HepG2 (cell line): ENCODE measurements at regions not wholly inside any gene's neighbourhood (a gene's known extent, or its start where the extent isn't known, plus 50 kb on each side); places are given as distances from the start of the nearest gene placed in this dataset.

Source experiments
- ATAC-seq: fragments of 200-7000 bp; cut with Tn5 transposase; 3 replicates; pipeline ENCODE4 v1.9.1; 2020; ENCODE audit warnings: mild to moderate bottlenecking, moderate library complexity
- BruUV-seq: library from RNA; stranded (reverse); fragments of 400-500 nt; replicated peaks from 2 replicates; lab custom pipeline; 2021; lab: Mats Ljungman, UMichigan
- CTCF ChIA-PET: fragments of 300-600 bp; formaldehyde crosslinking; extraction: SDS; loops from one replicate; lab custom pipeline; 2021; ENCODE audit warnings: low total read pairs, inconsistent platforms, low intra/inter-chr PET ratio; lab: Yijun Ruan, JAX
- POLR2A ChIA-PET: fragments of 350-600 bp; sonication (Branson Sonifier 250); formaldehyde crosslinking; loops from one replicate; lab custom pipeline; 2020; ENCODE audit warnings: antibody characterized with exemption, inconsistent platforms; lab: Yijun Ruan, JAX
- DNase-seq: peaks from one replicate; pipeline ENCODE4 v3.0.0-alpha.2; 2015; ENCODE audit warnings: low spot score
- FAIRE-seq: peaks from 3 replicates; lab custom pipeline; 2011; peaks lifted over from hg19 to GRCh38; lab: Jason Lieb, UNC
- H2AFZ ChIP-seq: one replicate; pipeline ENCODE4 v1.6.1; 2011; ENCODE audit warnings: low read length, inconsistent platforms
- H3K27ac ChIP-seq: fragments of 300-600 bp; 3 replicates; pipeline ENCODE4 v1.8.0; 2011; ENCODE audit warnings: mixed run types, mild to moderate bottlenecking, mixed read lengths, low read length, inconsistent platforms; ENCODE audit not compliant: insufficient read depth; ENCODE audit errors: extremely low read length
- H3K27me3 ChIP-seq, 2 experiments: fragments of 200-600 bp in 1 of 2; 2 replicates in 1 of 2; 3 replicates in 1 of 2; pipeline versions ENCODE4 v1.6.0 to v1.8.0; 2011; ENCODE audit warnings: low read length in 2 of 2, mild to moderate bottlenecking in 2 of 2, moderate library complexity in 2 of 2, inconsistent platforms in 1 of 2; ENCODE audit not compliant: insufficient read depth in 2 of 2, control insufficient read depth in 1 of 2
- H3K36me3 ChIP-seq, 2 experiments: fragments of 200-600 bp in 1 of 2; replicated peaks in 1 of 2; 2 replicates in 1 of 2; 3 replicates in 1 of 2; pipeline versions ENCODE4 v1.5.1 to v1.8.0; 2011; ENCODE audit warnings: low read length in 2 of 2, inconsistent platforms in 1 of 2; ENCODE audit not compliant: insufficient read depth in 2 of 2, control insufficient read depth in 1 of 2
- H3K4me1 ChIP-seq: 2 replicates; pipeline ENCODE4 v1.5.1; 2012; ENCODE audit warnings: low read length, inconsistent platforms; ENCODE audit not compliant: insufficient read depth
- H3K4me2 ChIP-seq: 2 replicates; pipeline ENCODE4 v1.6.0; 2011; ENCODE audit warnings: low read depth, low read length, inconsistent platforms
- H3K4me3 ChIP-seq, 3 experiments: fragments of 200-600 bp in 1 of 3; sonication (generic), shearing (Covaris generic) in 1 of 3; replicated peaks in 1 of 3; 2 replicates each; pipeline ENCODE4 v1.5.1; 2011 to 2016; ENCODE audit warnings: low read length in 3 of 3, inconsistent platforms in 2 of 3, low read depth in 2 of 3, mild to moderate bottlenecking in 2 of 3, control low read depth in 1 of 3, mixed read lengths in 1 of 3; ENCODE audit not compliant: insufficient read depth in 1 of 3
- H3K79me2 ChIP-seq: one replicate; pipeline ENCODE4 v1.6.1; 2011; ENCODE audit warnings: low read length, inconsistent platforms; ENCODE audit not compliant: insufficient read depth
- H3K9ac ChIP-seq: 2 replicates; pipeline ENCODE4 v1.6.0; 2011; ENCODE audit warnings: mild to moderate bottlenecking, low read depth, low read length, inconsistent platforms; ENCODE audit not compliant: insufficient read depth
- H3K9me3 ChIP-seq: 2 replicates; pipeline ENCODE4 v1.5.1; 2012; ENCODE audit warnings: mild to moderate bottlenecking, low read length
- H4K20me1 ChIP-seq: 2 replicates; pipeline ENCODE4 v1.6.0; 2011; ENCODE audit warnings: inconsistent platforms, mild to moderate bottlenecking, low read length, moderate library complexity; ENCODE audit not compliant: insufficient read depth
- HNF4G ChIP-seq, 2 experiments: sonication (generic) in 1 of 2; formaldehyde crosslinking in 1 of 2; IDR thresholded peaks; 2 replicates each; pipeline versions ENCODE4 v1.4.0 to v1.6.1; 2011 to 2020; ENCODE audit warnings: borderline replicate concordance in 2 of 2, low read depth in 2 of 2, mild to moderate bottlenecking in 2 of 2, low read length in 1 of 2, missing genetic modification reagents in 1 of 2, moderate library complexity in 1 of 2
- KLF11 ChIP-seq: IDR thresholded peaks from 2 replicates; pipeline ENCODE4 v1.6.1; 2016; ENCODE audit warnings: missing compliant biosample characterization
- MAFF ChIP-seq: IDR thresholded peaks from 2 replicates; pipeline ENCODE4 v1.6.1; 2011; ENCODE audit warnings: low read depth, low read length, improper control_type of control experiment
- MXD4 ChIP-seq: IDR thresholded peaks from 2 replicates; pipeline ENCODE4 v1.6.1; 2016; ENCODE audit warnings: mild to moderate bottlenecking, missing biosample characterization, missing genetic modification reagents
- REL ChIP-seq: sonication (generic); formaldehyde crosslinking; conservative IDR thresholded peaks from 2 replicates; pipeline ENCODE4 v1.8.0; 2022; ENCODE audit warnings: mild to moderate bottlenecking, missing genetic modification reagents, moderate library complexity
- SMAD1 ChIP-seq: sonication (generic); formaldehyde crosslinking; IDR thresholded peaks from 2 replicates; pipeline ENCODE4 v1.4.0; 2020; ENCODE audit warnings: missing genetic modification reagents, low read depth, mild to moderate bottlenecking, borderline replicate concordance
- ZC3H13 ChIP-seq: sonication (generic); formaldehyde crosslinking; IDR thresholded peaks from 2 replicates; pipeline ENCODE4 v1.8.1; 2023; ENCODE audit warnings: mild to moderate bottlenecking, missing genetic modification reagents, moderate library complexity
- ZFP62 ChIP-seq: sonication (generic); formaldehyde crosslinking; IDR thresholded peaks from 2 replicates; pipeline ENCODE4 v1.4.0; 2020; ENCODE audit warnings: missing genetic modification reagents
- ZNF660 ChIP-seq: sonication (generic); formaldehyde crosslinking; IDR thresholded peaks from 2 replicates; pipeline ENCODE4 v1.5.1; 2020; ENCODE audit warnings: mild to moderate bottlenecking, low read depth, missing genetic modification reagents, borderline replicate concordance
- ZNF839 ChIP-seq: sonication (generic); formaldehyde crosslinking; IDR thresholded peaks from 2 replicates; pipeline ENCODE4 v1.4.0; 2020; ENCODE audit warnings: missing genetic modification reagents, mild to moderate bottlenecking, borderline replicate concordance
- WGBS: methylation state at CpG from one replicate; pipeline ENCODE4 v1.1.6; 2017; ENCODE audit warnings: low lambda C conversion rate; 5-methylcytosine and 5-hydroxymethylcytosine counted together
- in situ Hi-C: cut with HindIII; loops from 2 replicates; pipeline ENCODE4 v1.10.0; 2017; ENCODE audit warnings: low pct_unique_long_range_greater_than_20kb; ENCODE audit not compliant: extremely low pct_ligation_motif_present
- intact Hi-C: fragments of 100-400 bp; cut with micrococcal nuclease; formaldehyde crosslinking; loops from one replicate; pipeline ENCODE4 v1.10.0; 2022; ENCODE audit not compliant: unreplicated experiment
- TF ChIP-seq, protein P1 (sequence below), 2 experiments: fragments of 450-650 bp in 1 of 2; sonication (generic) in 1 of 2; formaldehyde crosslinking; IDR thresholded peaks; 2 replicates each; pipeline versions ENCODE4 v1.5.0 to v1.8.0; 2020 to 2022; ENCODE audit warnings: mild to moderate bottlenecking in 1 of 2, missing genetic modification reagents in 1 of 2
- TF ChIP-seq, protein P2 (sequence below): sonication (generic); formaldehyde crosslinking; IDR thresholded peaks from 2 replicates; pipeline ENCODE4 v1.5.0; 2020; ENCODE audit warnings: mild to moderate bottlenecking, missing genetic modification reagents
- TF ChIP-seq, protein P3 (sequence below): sonication (generic); formaldehyde crosslinking; IDR thresholded peaks from 2 replicates; pipeline ENCODE4 v1.4.0; 2020; ENCODE audit warnings: missing genetic modification reagents
- TF ChIP-seq, protein P4 (sequence below): IDR thresholded peaks from 2 replicates; pipeline ENCODE4 v1.6.1; 2016; ENCODE audit warnings: mild to moderate bottlenecking
- TF ChIP-seq, protein P5 (sequence below): sonication (generic); formaldehyde crosslinking; IDR thresholded peaks from 2 replicates; pipeline ENCODE4 v1.8.1; 2023; ENCODE audit warnings: missing genetic modification reagents, mild to moderate bottlenecking, borderline replicate concordance

DNA sequence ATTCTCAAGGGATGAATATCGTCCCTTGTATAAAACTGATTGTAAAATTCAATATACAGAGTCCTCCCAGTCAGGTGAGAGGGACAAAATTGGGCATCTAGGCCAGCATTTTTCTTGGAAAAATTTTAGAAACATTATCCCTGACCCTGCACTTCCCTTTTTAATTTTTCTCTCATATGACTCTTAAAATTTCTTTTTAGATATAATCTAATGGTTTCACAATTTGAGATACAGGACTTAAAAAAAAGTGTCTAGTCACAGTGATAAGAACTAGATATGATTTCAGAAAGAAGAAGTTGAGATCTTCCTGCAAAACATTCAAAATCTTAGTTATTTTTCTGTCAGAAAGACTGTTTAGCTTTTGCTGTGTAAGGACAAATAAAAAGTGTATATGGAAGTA lies 270.8 kb upstream of the PPFIA2 start (continued):
- TF ChIP-seq, protein P1, sequence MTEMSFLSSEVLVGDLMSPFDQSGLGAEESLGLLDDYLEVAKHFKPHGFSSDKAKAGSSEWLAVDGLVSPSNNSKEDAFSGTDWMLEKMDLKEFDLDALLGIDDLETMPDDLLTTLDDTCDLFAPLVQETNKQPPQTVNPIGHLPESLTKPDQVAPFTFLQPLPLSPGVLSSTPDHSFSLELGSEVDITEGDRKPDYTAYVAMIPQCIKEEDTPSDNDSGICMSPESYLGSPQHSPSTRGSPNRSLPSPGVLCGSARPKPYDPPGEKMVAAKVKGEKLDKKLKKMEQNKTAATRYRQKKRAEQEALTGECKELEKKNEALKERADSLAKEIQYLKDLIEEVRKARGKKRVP (CRISPR knock-in tag; IDR thresholded peaks at IDR 0.05) = no peak
- TF ChIP-seq ZNF660 (CRISPR knock-in tag) = no peak

DNA sequence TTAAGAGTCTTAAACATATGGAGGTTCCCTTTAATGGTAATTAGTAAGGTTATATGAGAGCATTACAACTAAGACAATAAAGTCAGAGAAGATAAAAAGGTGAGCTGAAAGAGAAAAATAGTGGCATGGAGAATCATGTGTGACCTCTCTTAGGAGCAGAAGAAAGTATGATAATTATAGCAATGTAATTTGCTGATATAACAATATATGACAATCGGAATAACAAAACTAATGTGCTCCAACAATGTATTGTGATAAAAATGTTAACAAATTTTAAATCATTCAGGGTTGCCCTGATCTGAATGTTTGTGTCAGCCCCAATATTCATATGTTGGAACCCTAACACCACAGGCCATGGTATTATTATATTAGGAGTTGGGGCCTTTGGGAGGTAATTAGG lies 269.6 kb upstream of the PPFIA2 start:
- H4K20me1 ChIP-seq = no peaks in the 10 kb centered on the region
- no peak overlapping the region for H3K9ac ChIP-seq
- ChIA-PET POLR2A (no interaction called here), CTCF (no interaction called here)
- no peaks in the 10 kb centered on the region for H3K79me2 ChIP-seq
- H3K4me3 ChIP-seq = no peak overlapping the region
- no TSS peak for BruUV-seq
- FAIRE-seq (no peak), DNase-seq (no peak), ATAC-seq (no peak)
- H2AFZ ChIP-seq = no peak overlapping the region
- peaks cover 6% of the 10 kb centered on the region for H3K9me3 ChIP-seq
- H3K4me1 ChIP-seq = no peaks in the 10 kb centered on the region
- no peak overlapping the region for H3K27ac ChIP-seq
- no peaks in the 10 kb centered on the region for H3K27me3 ChIP-seq
- WGBS = 3% methylated on average over 1 of the region's 1 CpG
- in situ Hi-C loops = no loop called here
- no peaks in the 10 kb centered on the region for H3K36me3 ChIP-seq
- H3K4me2 ChIP-seq = no peak overlapping the region
- intact Hi-C loops = no loop called here
- TF ChIP-seq MXD4 (CRISPR knock-in tag) (no peak), SMAD1 (no peak), KLF11 (CRISPR knock-in tag) (no peak), ZNF839 (CRISPR knock-in tag) (no peak), HNF4G (IDR thresholded peaks at IDR 0.05; ENCODE audit: borderline replicate concordance, low read depth, low read length) (no peak), HNF4G (CRISPR knock-in tag; IDR thresholded peaks at IDR 0.05; ENCODE audit: borderline replicate concordance, low read depth) (no peak), ZC3H13 (no peak), REL (no peak), MAFF (peak; percentile 49), ZFP62 (CRISPR knock-in tag) (no peak)
- TF ChIP-seq, protein P2, sequence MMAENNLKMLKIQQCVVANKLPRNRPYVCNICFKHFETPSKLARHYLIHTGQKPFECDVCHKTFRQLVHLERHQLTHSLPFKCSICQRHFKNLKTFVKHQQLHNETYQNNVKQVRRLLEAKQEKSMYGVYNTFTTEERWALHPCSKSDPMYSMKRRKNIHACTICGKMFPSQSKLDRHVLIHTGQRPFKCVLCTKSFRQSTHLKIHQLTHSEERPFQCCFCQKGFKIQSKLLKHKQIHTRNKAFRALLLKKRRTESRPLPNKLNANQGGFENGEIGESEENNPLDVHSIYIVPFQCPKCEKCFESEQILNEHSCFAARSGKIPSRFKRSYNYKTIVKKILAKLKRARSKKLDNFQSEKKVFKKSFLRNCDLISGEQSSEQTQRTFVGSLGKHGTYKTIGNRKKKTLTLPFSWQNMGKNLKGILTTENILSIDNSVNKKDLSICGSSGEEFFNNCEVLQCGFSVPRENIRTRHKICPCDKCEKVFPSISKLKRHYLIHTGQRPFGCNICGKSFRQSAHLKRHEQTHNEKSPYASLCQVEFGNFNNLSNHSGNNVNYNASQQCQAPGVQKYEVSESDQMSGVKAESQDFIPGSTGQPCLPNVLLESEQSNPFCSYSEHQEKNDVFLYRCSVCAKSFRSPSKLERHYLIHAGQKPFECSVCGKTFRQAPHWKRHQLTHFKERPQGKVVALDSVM (CRISPR knock-in tag) = no peak
- TF ChIP-seq, protein P3, sequence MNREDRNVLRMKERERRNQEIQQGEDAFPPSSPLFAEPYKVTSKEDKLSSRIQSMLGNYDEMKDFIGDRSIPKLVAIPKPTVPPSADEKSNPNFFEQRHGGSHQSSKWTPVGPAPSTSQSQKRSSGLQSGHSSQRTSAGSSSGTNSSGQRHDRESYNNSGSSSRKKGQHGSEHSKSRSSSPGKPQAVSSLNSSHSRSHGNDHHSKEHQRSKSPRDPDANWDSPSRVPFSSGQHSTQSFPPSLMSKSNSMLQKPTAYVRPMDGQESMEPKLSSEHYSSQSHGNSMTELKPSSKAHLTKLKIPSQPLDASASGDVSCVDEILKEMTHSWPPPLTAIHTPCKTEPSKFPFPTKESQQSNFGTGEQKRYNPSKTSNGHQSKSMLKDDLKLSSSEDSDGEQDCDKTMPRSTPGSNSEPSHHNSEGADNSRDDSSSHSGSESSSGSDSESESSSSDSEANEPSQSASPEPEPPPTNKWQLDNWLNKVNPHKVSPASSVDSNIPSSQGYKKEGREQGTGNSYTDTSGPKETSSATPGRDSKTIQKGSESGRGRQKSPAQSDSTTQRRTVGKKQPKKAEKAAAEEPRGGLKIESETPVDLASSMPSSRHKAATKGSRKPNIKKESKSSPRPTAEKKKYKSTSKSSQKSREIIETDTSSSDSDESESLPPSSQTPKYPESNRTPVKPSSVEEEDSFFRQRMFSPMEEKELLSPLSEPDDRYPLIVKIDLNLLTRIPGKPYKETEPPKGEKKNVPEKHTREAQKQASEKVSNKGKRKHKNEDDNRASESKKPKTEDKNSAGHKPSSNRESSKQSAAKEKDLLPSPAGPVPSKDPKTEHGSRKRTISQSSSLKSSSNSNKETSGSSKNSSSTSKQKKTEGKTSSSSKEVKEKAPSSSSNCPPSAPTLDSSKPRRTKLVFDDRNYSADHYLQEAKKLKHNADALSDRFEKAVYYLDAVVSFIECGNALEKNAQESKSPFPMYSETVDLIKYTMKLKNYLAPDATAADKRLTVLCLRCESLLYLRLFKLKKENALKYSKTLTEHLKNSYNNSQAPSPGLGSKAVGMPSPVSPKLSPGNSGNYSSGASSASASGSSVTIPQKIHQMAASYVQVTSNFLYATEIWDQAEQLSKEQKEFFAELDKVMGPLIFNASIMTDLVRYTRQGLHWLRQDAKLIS (CRISPR knock-in tag) = no peak
- TF ChIP-seq, protein P4, sequence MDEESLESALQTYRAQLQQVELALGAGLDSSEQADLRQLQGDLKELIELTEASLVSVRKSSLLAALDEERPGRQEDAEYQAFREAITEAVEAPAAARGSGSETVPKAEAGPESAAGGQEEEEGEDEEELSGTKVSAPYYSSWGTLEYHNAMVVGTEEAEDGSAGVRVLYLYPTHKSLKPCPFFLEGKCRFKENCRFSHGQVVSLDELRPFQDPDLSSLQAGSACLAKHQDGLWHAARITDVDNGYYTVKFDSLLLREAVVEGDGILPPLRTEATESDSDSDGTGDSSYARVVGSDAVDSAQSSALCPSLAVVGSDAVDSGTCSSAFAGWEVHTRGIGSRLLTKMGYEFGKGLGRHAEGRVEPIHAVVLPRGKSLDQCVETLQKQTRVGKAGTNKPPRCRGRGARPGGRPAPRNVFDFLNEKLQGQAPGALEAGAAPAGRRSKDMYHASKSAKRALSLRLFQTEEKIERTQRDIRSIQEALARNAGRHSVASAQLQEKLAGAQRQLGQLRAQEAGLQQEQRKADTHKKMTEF (CRISPR knock-in tag) = no peak
- TF ChIP-seq, protein P5, sequence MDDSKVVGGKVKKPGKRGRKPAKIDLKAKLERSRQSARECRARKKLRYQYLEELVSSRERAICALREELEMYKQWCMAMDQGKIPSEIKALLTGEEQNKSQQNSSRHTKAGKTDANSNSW = no peak
